ENCODE measurements at regions not wholly inside any gene's neighbourhood (a gene's known extent, or its start where the extent isn't known, plus 50 kb on each side); places are given as distances from the start of the nearest gene placed in this dataset.

GRCh38 chr3:189056646-189057335 is 115.0 kb upstream of the TPRG1 start:
- DNase-seq, result peak; percentile 36 to 42
- Histone ChIP-seq H2AFZ (ENCODE audit: insufficient read depth, low read length, poor library complexity) (no peak overlapping the region), H2BK5ac (ENCODE audit: low read depth, low read length, poor library complexity) (no peak overlapping the region), H3K4me1 (ENCODE audit: control insufficient read depth in 1 of 2, insufficient read depth in 2 of 2, low read length in 2 of 2) (no peaks in the 10 kb centered on the region), H3K27ac (ENCODE audit: low read depth, low read length) (no peak overlapping the region), H3K14ac (ENCODE audit: low read length) (no peak overlapping the region), H3K23ac (ENCODE audit: low read length) (no peak overlapping the region), H3K4ac (ENCODE audit: low read depth, low read length) (no peak overlapping the region), H3K79me2 (ENCODE audit: control insufficient read depth, insufficient read depth, low read length, poor library complexity) (no peaks in the 10 kb centered on the region), H4K12ac (ENCODE audit: low read depth, low read length) (no peak overlapping the region), H4K91ac (ENCODE audit: low read depth, low read length) (no peak overlapping the region), H4K8ac (ENCODE audit: low read depth, low read length) (no peak overlapping the region), H3K4me2 (ENCODE audit: low read length) (no peak overlapping the region), H2AK5ac (ENCODE audit: low read length) (no peak overlapping the region), H3K4me3 (ENCODE audit: low read depth, low read length) (no peak overlapping the region), H3K9me3 (ENCODE audit: insufficient read depth, low read depth, low read length) (no peaks in the 10 kb centered on the region), H3K27me3 (ENCODE audit: insufficient read depth, low read length) (no peaks in the 10 kb centered on the region), H3K18ac (ENCODE audit: low read length) (no peak overlapping the region), H3K36me3 (ENCODE audit: control insufficient read depth in 1 of 2, insufficient read depth in 2 of 2, low read length in 2 of 2) (no peaks in the 10 kb centered on the region), H2BK120ac (ENCODE audit: insufficient read depth, low read length, poor library complexity) (no peak overlapping the region), H2BK12ac (ENCODE audit: low read length) (no peak overlapping the region), H3K9ac (ENCODE audit: low read length) (no peak overlapping the region), H3K79me1 (ENCODE audit: low read length) (no peaks in the 10 kb centered on the region)
- WGBS (ENCODE audit: extremely low coverage, insufficient coverage, insufficient read length), result no CpG with 5 or more reads among the region's 3 CpGs

DNA sequence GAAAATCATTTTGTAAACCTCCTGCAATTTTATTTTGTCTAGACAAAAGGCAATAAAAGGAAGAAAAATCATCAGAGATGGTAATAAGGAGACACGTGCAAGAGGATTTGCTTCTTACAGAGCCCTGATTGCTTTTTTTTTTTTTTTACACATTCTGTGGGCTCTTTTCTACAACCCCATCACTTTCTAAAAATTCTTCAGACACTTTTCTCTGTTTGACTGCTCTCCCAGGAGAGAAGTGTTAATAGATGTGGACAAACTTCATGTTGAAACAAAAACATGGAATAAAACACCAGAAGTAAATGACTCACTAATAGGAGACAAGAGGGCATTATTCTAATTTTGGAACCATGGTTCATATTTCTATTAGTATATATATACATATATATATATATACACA is 114.4 kb upstream of the TPRG1 start:
- Histone ChIP-seq H4K12ac (ENCODE audit: low read depth, low read length) (no peak overlapping the region), H2BK12ac (ENCODE audit: low read length) (no peak overlapping the region), H4K8ac (ENCODE audit: low read depth, low read length) (no peak overlapping the region)

DNA sequence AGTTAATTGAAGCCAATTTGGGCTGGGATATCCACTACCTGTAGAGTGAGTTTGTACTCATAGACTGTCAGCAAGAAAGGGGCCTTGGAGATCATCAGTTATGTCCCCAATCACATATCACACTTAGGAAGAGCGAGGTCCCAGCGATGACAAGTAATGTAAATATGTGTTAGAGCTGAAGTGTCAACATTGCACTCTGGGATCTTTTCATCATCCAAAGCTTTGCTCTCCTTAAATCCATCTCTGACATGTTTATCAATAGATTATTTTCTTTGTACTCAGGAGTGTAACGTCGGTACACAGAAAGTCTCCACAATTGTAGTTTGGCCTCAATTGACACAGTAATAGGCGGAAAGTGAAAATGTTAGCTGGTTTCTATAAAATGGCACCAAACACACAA is 113.7 kb upstream of the TPRG1 start:
- no peaks in the 10 kb centered on the region for H3K27me3 ChIP-seq (ENCODE audit: insufficient read depth, low read length)
- no peaks in the 10 kb centered on the region for H3K36me3 ChIP-seq (ENCODE audit: control insufficient read depth in 1 of 2, insufficient read depth in 2 of 2, low read length in 2 of 2)
- H3K4me2 ChIP-seq (ENCODE audit: low read length), result no peak overlapping the region
- no CpG with 5 or more reads among the region's 5 CpGs for WGBS (ENCODE audit: extremely low coverage, insufficient coverage, insufficient read length)
- H3K4me3 ChIP-seq (ENCODE audit: low read depth, low read length), result no peak overlapping the region
- no peak for DNase-seq
- H2BK12ac ChIP-seq (ENCODE audit: low read length), result no peak overlapping the region
- no peak overlapping the region for H3K14ac ChIP-seq (ENCODE audit: low read length)
- no peak overlapping the region for H4K91ac ChIP-seq (ENCODE audit: low read depth, low read length)
- no peaks in the 10 kb centered on the region for H3K79me1 ChIP-seq (ENCODE audit: low read length)
- no peak overlapping the region for H4K12ac ChIP-seq (ENCODE audit: low read depth, low read length)
- no peak overlapping the region for H2BK120ac ChIP-seq (ENCODE audit: insufficient read depth, low read length, poor library complexity)
- H3K23ac ChIP-seq (ENCODE audit: low read length), result no peak overlapping the region
- no peak overlapping the region for H3K9ac ChIP-seq (ENCODE audit: low read length)
- no peak overlapping the region for H3K27ac ChIP-seq (ENCODE audit: low read depth, low read length)
- H4K8ac ChIP-seq (ENCODE audit: low read depth, low read length), result no peak overlapping the region
- no peak overlapping the region for H2AFZ ChIP-seq (ENCODE audit: insufficient read depth, low read length, poor library complexity)
- no peaks in the 10 kb centered on the region for H3K9me3 ChIP-seq (ENCODE audit: insufficient read depth, low read depth, low read length)
- no peak overlapping the region for H3K18ac ChIP-seq (ENCODE audit: low read length)
- no peaks in the 10 kb centered on the region for H3K4me1 ChIP-seq (ENCODE audit: control insufficient read depth in 1 of 2, insufficient read depth in 2 of 2, low read length in 2 of 2)
- H2AK5ac ChIP-seq (ENCODE audit: low read length), result no peak overlapping the region
- no peaks in the 10 kb centered on the region for H3K79me2 ChIP-seq (ENCODE audit: control insufficient read depth, insufficient read depth, low read length, poor library complexity)
- no peak overlapping the region for H3K4ac ChIP-seq (ENCODE audit: low read depth, low read length)
- no peak overlapping the region for H2BK5ac ChIP-seq (ENCODE audit: low read depth, low read length, poor library complexity)

More for the DNA sequence above, 114.4 kb upstream of the TPRG1 start:
- H3K79me2 ChIP-seq (ENCODE audit: control insufficient read depth, insufficient read depth, low read length, poor library complexity), result no peaks in the 10 kb centered on the region
- no peak for DNase-seq
- no peaks in the 10 kb centered on the region for H3K9me3 ChIP-seq (ENCODE audit: insufficient read depth, low read depth, low read length)
- H3K23ac ChIP-seq (ENCODE audit: low read length), result no peak overlapping the region
- H3K27ac ChIP-seq (ENCODE audit: low read depth, low read length), result no peak overlapping the region
- no peak overlapping the region for H3K9ac ChIP-seq (ENCODE audit: low read length)
- no CpG with 5 or more reads among the region's 1 CpG for WGBS (ENCODE audit: extremely low coverage, insufficient coverage, insufficient read length)
- H4K91ac ChIP-seq (ENCODE audit: low read depth, low read length), result no peak overlapping the region
- no peaks in the 10 kb centered on the region for H3K4me1 ChIP-seq (ENCODE audit: control insufficient read depth in 1 of 2, insufficient read depth in 2 of 2, low read length in 2 of 2)
- no peaks in the 10 kb centered on the region for H3K27me3 ChIP-seq (ENCODE audit: insufficient read depth, low read length)
- no peak overlapping the region for H2BK5ac ChIP-seq (ENCODE audit: low read depth, low read length, poor library complexity)
- H3K14ac ChIP-seq (ENCODE audit: low read length), result no peak overlapping the region
- no peak overlapping the region for H3K4me3 ChIP-seq (ENCODE audit: low read depth, low read length)
- no peak overlapping the region for H3K18ac ChIP-seq (ENCODE audit: low read length)
- no peaks in the 10 kb centered on the region for H3K79me1 ChIP-seq (ENCODE audit: low read length)
- no peak overlapping the region for H2AFZ ChIP-seq (ENCODE audit: insufficient read depth, low read length, poor library complexity)
- H2AK5ac ChIP-seq (ENCODE audit: low read length), result no peak overlapping the region
- no peak overlapping the region for H3K4ac ChIP-seq (ENCODE audit: low read depth, low read length)
- no peak overlapping the region for H2BK120ac ChIP-seq (ENCODE audit: insufficient read depth, low read length, poor library complexity)
- H3K36me3 ChIP-seq (ENCODE audit: control insufficient read depth in 1 of 2, insufficient read depth in 2 of 2, low read length in 2 of 2), result no peaks in the 10 kb centered on the region
- H3K4me2 ChIP-seq (ENCODE audit: low read length), result no peak overlapping the region

DNA sequence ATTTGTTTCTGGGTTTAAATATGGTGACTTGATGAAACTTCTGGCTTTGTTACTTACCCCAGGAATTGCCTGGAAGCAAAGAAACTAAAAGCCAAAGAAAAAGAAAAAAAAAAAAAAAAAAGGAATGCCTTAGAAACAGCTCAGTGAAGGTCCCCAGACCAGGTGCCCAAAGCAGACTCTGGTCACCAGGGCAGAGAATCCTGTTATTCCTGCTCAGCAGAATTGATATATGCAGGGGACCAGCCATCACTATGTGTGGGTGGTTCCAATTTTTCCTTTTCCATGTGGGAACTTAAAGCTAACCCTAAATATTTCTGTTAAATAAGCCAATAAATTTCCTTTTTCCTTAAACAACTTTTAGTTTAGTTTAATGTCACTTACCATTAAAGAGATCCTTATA is 100.8 kb upstream of the TPRG1 start:
- H4K8ac ChIP-seq (ENCODE audit: low read depth, low read length), result no peak overlapping the region
- no peak overlapping the region for H3K9ac ChIP-seq (ENCODE audit: low read length)
- H3K4ac ChIP-seq (ENCODE audit: low read depth, low read length), result no peak overlapping the region
- peak overlapping the region; percentile 70 for H3K27ac ChIP-seq (ENCODE audit: low read depth, low read length)
- H3K18ac ChIP-seq (ENCODE audit: low read length), result no peak overlapping the region
- no peak overlapping the region for H3K14ac ChIP-seq (ENCODE audit: low read length)
- no peak overlapping the region for H4K91ac ChIP-seq (ENCODE audit: low read depth, low read length)
- no peak overlapping the region for H4K12ac ChIP-seq (ENCODE audit: low read depth, low read length)
- no peak overlapping the region for H2BK120ac ChIP-seq (ENCODE audit: insufficient read depth, low read length, poor library complexity)
- peaks cover 3 to 7% of the 10 kb centered on the region in 2 experiments for H3K4me1 ChIP-seq (ENCODE audit: control insufficient read depth in 1 of 2, insufficient read depth in 2 of 2, low read length in 2 of 2)
- H2BK5ac ChIP-seq (ENCODE audit: low read depth, low read length, poor library complexity), result no peak overlapping the region
- DNase-seq, result peak in 1 of 2 donors; percentile 65
- H3K4me2 ChIP-seq (ENCODE audit: low read length), result no peak overlapping the region
- H3K23ac ChIP-seq (ENCODE audit: low read length), result no peak overlapping the region
- H3K9me3 ChIP-seq (ENCODE audit: insufficient read depth, low read depth, low read length), result no peaks in the 10 kb centered on the region
- no peaks in the 10 kb centered on the region for H3K36me3 ChIP-seq (ENCODE audit: control insufficient read depth in 1 of 2, insufficient read depth in 2 of 2, low read length in 2 of 2)
- no peaks in the 10 kb centered on the region for H3K27me3 ChIP-seq (ENCODE audit: insufficient read depth, low read length)
- no peaks in the 10 kb centered on the region for H3K79me2 ChIP-seq (ENCODE audit: control insufficient read depth, insufficient read depth, low read length, poor library complexity)
- no peak overlapping the region for H2AFZ ChIP-seq (ENCODE audit: insufficient read depth, low read length, poor library complexity)
- no peaks in the 10 kb centered on the region for H3K79me1 ChIP-seq (ENCODE audit: low read length)
- no peak overlapping the region for H3K4me3 ChIP-seq (ENCODE audit: low read depth, low read length)
- no peak overlapping the region for H2BK12ac ChIP-seq (ENCODE audit: low read length)
- no peak overlapping the region for H2AK5ac ChIP-seq (ENCODE audit: low read length)
